Fibroblast of lung (primary cell): ENCODE measurements at regions not wholly inside any gene's neighbourhood (a gene's known extent, or its start where the extent isn't known, plus 50 kb on each side); places are given as distances from the start of the nearest gene placed in this dataset.

Experiments used
- EZH2 ChIP-seq: IDR thresholded peaks from 2 replicates; pipeline ENCODE4 v1.5.1; 2012; ENCODE audit warnings: low read length, control low read depth, mild to moderate bottlenecking; ENCODE audit errors: missing control alignments
- TF ChIP-seq, protein P1 (sequence below), 2 donors: IDR thresholded peaks in 1 of 2; conservative IDR thresholded peaks in 1 of 2; 1 replicate in 1 of 2; 2 replicates in 1 of 2; pipeline ENCODE4 v1.5.1; 2011 to 2012; ENCODE audit warnings: low read length in 2 of 2, control low read depth in 1 of 2, inconsistent platforms in 1 of 2, low read depth in 1 of 2, mild to moderate bottlenecking in 1 of 2

DNA sequence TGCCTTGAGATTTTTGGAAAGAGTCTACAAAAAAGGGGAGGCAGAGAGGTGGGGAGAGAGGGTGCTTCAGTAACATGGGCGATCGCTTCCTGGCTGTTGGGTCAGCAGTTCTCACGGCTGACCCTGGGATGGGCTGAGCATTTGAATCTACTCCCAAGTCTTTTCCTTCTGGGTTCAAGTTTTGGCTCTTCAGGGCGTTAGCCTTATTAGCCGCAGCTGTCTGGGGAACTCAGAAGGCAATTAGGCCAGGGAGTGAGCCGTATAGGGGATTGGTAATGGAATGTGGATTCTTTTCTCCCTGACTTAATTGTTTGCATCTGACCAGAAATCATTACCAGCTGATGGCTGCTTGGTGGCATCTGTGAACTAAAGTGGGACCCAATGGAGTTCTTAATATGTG is 250.5 kb upstream of the SKOR2 start:
- TF ChIP-seq, protein P1, sequence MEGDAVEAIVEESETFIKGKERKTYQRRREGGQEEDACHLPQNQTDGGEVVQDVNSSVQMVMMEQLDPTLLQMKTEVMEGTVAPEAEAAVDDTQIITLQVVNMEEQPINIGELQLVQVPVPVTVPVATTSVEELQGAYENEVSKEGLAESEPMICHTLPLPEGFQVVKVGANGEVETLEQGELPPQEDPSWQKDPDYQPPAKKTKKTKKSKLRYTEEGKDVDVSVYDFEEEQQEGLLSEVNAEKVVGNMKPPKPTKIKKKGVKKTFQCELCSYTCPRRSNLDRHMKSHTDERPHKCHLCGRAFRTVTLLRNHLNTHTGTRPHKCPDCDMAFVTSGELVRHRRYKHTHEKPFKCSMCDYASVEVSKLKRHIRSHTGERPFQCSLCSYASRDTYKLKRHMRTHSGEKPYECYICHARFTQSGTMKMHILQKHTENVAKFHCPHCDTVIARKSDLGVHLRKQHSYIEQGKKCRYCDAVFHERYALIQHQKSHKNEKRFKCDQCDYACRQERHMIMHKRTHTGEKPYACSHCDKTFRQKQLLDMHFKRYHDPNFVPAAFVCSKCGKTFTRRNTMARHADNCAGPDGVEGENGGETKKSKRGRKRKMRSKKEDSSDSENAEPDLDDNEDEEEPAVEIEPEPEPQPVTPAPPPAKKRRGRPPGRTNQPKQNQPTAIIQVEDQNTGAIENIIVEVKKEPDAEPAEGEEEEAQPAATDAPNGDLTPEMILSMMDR (conservative IDR thresholded peaks at IDR 0.05 in 1 of 2, IDR thresholded peaks at IDR 0.05 in 1 of 2; ENCODE audit: low read depth in 1 of 2, low read length in 2 of 2): no peak
- TF ChIP-seq EZH2: no peak
